ENCODE measurements at regions not wholly inside any gene's neighbourhood (a gene's known extent, or its start where the extent isn't known, plus 50 kb on each side); places are given as distances from the start of the nearest gene placed in this dataset.

DNA sequence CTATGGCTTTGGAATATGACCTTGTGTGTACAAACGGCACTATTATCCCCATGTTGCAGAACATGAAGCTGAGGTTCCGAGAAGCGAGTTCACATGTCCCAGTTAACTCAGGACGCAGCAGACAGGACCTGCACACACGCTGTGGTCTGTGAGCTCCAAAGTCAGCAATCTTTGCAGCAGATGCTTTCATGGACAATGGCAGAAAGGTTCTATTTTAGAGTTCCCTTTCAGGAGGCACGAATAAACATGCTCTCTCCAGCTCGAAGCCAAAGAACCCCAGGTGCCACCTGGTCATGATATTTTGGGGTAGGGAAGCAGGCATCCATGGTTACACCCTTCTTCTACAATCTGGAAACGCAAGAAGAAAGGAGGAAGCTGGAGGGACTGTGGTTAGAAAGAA lies 412.0 kb downstream of the TMEM114 start:
- H3K27ac Mint-ChIP-seq (ENCODE audit: unreplicated experiment) = no peak overlapping the region
- ChIA-PET CTCF (no interaction called here), POLR2A (no interaction called here)
- no peak overlapping the region for H3K4me3 Mint-ChIP-seq (ENCODE audit: unreplicated experiment)
- intact Hi-C loops (cut with micrococcal nuclease; ENCODE audit: unreplicated experiment) = no loop called here
- H3K36me3 Mint-ChIP-seq (ENCODE audit: insufficient read depth, unreplicated experiment) = no peaks in the 10 kb centered on the region
- H3K9me3 ChIP-seq = no peaks in the 10 kb centered on the region
- TF ChIP-seq, protein P1, sequence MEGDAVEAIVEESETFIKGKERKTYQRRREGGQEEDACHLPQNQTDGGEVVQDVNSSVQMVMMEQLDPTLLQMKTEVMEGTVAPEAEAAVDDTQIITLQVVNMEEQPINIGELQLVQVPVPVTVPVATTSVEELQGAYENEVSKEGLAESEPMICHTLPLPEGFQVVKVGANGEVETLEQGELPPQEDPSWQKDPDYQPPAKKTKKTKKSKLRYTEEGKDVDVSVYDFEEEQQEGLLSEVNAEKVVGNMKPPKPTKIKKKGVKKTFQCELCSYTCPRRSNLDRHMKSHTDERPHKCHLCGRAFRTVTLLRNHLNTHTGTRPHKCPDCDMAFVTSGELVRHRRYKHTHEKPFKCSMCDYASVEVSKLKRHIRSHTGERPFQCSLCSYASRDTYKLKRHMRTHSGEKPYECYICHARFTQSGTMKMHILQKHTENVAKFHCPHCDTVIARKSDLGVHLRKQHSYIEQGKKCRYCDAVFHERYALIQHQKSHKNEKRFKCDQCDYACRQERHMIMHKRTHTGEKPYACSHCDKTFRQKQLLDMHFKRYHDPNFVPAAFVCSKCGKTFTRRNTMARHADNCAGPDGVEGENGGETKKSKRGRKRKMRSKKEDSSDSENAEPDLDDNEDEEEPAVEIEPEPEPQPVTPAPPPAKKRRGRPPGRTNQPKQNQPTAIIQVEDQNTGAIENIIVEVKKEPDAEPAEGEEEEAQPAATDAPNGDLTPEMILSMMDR (IDR thresholded peaks at IDR 0.05; ENCODE audit: insufficient read depth in 1 of 2, low read depth in 1 of 2, low read length in 1 of 2, severe bottlenecking in 1 of 2, unreplicated experiment in 1 of 2) = no peak
- H3K4me1 ChIP-seq = peaks cover 4% of the 10 kb centered on the region
- H3K27me3 ChIP-seq (replicated peaks; ENCODE audit: control insufficient read depth, insufficient read depth, low read length) = no peaks in the 10 kb centered on the region
- no peak for DNase-seq
- peaks cover 3% of the 10 kb centered on the region for H3K27me3 Mint-ChIP-seq (ENCODE audit: insufficient read depth, unreplicated experiment)
- no peaks in the 10 kb centered on the region for H3K9me3 Mint-ChIP-seq (ENCODE audit: unreplicated experiment)
- no peaks in the 10 kb centered on the region for H3K36me3 ChIP-seq (ENCODE audit: control insufficient read depth, insufficient read depth, low read length)
- peaks cover 6% of the 10 kb centered on the region for H3K4me1 Mint-ChIP-seq (ENCODE audit: low read depth, unreplicated experiment)
- H3K4me3 ChIP-seq (ENCODE audit: low read depth, low read length) = no peak overlapping the region
- BruUV-seq (replicated peaks) = no TSS peak

DNA sequence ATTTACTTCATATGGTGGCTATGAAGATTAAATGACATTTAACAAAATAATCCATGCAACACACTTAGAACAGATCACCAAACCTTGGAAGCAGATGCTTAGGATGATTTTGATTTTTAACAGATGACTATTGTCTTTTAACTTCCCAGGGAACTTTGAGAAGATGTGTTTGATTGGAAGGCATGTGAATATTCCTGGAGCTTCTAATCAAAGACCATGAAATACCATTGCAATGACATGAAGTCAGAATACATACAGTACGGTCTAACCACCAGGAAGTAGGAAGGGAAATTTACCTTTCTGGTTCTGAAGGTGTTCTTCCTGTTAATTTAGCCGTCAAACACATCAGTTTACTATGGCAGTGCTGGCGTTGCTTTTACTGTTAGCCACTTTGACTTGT lies 414.9 kb downstream of the TMEM114 start:
- H3K4me3 Mint-ChIP-seq (ENCODE audit: unreplicated experiment) = no peak overlapping the region
- H3K4me3 ChIP-seq (ENCODE audit: low read depth, low read length) = no peak overlapping the region
- no TSS peak for BruUV-seq (replicated peaks)
- TF ChIP-seq, protein P1 (IDR thresholded peaks at IDR 0.05; ENCODE audit: insufficient read depth in 1 of 2, low read depth in 1 of 2, low read length in 1 of 2, severe bottlenecking in 1 of 2, unreplicated experiment in 1 of 2) = no peak
- ChIA-PET CTCF (no interaction called here), POLR2A (no interaction called here)
- intact Hi-C loops (cut with micrococcal nuclease; ENCODE audit: unreplicated experiment) = no loop called here
- H3K4me1 ChIP-seq = peaks cover 4% of the 10 kb centered on the region
- H3K36me3 Mint-ChIP-seq (ENCODE audit: insufficient read depth, unreplicated experiment) = no peaks in the 10 kb centered on the region
- H3K27me3 ChIP-seq (replicated peaks; ENCODE audit: control insufficient read depth, insufficient read depth, low read length) = no peaks in the 10 kb centered on the region
- no peak overlapping the region for H3K27ac Mint-ChIP-seq (ENCODE audit: unreplicated experiment)
- DNase-seq = no peak
- no peaks in the 10 kb centered on the region for H3K9me3 Mint-ChIP-seq (ENCODE audit: unreplicated experiment)
- peaks cover 6% of the 10 kb centered on the region for H3K4me1 Mint-ChIP-seq (ENCODE audit: low read depth, unreplicated experiment)
- peaks cover 6% of the 10 kb centered on the region for H3K27me3 Mint-ChIP-seq (ENCODE audit: insufficient read depth, unreplicated experiment)
- H3K9me3 ChIP-seq = no peaks in the 10 kb centered on the region
- no peaks in the 10 kb centered on the region for H3K36me3 ChIP-seq (ENCODE audit: control insufficient read depth, insufficient read depth, low read length)

DNA sequence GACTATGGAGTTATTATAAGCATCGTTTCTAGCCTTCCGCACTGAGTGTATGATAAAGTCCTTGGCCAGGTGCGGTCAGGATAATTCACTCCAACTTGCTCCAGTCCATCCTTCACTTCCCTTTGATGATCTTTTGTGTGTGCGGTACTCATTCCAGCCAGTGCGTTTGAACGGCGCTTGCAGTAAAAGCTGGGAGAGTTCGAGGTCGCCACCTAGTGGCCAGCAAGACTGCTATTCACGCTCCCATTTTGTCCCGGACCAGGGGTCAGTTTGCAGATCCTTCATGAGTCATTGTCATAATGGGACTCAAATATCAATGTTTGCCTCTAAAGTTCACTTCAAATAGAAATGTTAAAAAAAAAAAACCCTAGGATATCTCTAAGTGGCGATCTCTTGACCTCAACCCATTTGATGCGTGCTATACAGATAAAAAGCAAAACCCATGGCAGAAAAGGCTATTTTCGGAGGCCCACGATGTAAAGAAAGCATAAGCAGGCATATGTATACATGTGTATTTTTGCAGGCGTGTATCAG lies 417.1 kb downstream of the TMEM114 start:
- Histone ChIP-seq H3K27me3 (replicated peaks; ENCODE audit: control insufficient read depth, insufficient read depth, low read length) (no peaks in the 10 kb centered on the region), H3K9me3 (no peaks in the 10 kb centered on the region), H3K36me3 (ENCODE audit: control insufficient read depth, insufficient read depth, low read length) (no peaks in the 10 kb centered on the region), H3K4me3 (ENCODE audit: low read depth, low read length) (no peak overlapping the region), H3K4me1 (no peaks in the 10 kb centered on the region)
- H3K27me3 Mint-ChIP-seq (ENCODE audit: insufficient read depth, unreplicated experiment) = peaks cover 6% of the 10 kb centered on the region
- no peak overlapping the region for H3K4me3 Mint-ChIP-seq (ENCODE audit: unreplicated experiment)
- BruUV-seq (replicated peaks) = no TSS peak
- no peaks in the 10 kb centered on the region for H3K4me1 Mint-ChIP-seq (ENCODE audit: low read depth, unreplicated experiment)
- POLR2A ChIA-PET = no interaction called here
- peak; percentile 84 to 87 for DNase-seq
- H3K36me3 Mint-ChIP-seq (ENCODE audit: insufficient read depth, unreplicated experiment) = no peaks in the 10 kb centered on the region
- TF ChIP-seq, protein P1 (IDR thresholded peaks at IDR 0.05; ENCODE audit: insufficient read depth in 1 of 2, low read depth in 1 of 2, low read length in 1 of 2, severe bottlenecking in 1 of 2, unreplicated experiment in 1 of 2) = peak; percentile 91 to 95
- no peak overlapping the region for H3K27ac Mint-ChIP-seq (ENCODE audit: unreplicated experiment)
- CTCF ChIA-PET = interaction anchor here (0.7 kb wide), 2 partner anchors 167 to 687 kb away, joined by 3 read pairs; no protein-coding TSS in a partner anchor
- intact Hi-C loops (cut with micrococcal nuclease; ENCODE audit: unreplicated experiment) = loop anchor here (1.0 kb wide), 2 partner anchors 768 to 1489 kb away; no protein-coding TSS in a partner anchor
- H3K9me3 Mint-ChIP-seq (ENCODE audit: unreplicated experiment) = no peaks in the 10 kb centered on the region

Data from Caco-2 (cell line).